Activated CD4-positive, alpha-beta T cell treated with anti-CD3 and anti-CD28 coated beads for 36 hours (primary cell): ENCODE measurements at regions not wholly inside any gene's neighbourhood (a gene's known extent, or its start where the extent isn't known, plus 50 kb on each side); places are given as distances from the start of the nearest gene placed in this dataset.
"Not testable (repeated sequence)": the region's sequence is repeated elsewhere in the genome, so short reads cannot be mapped to it uniquely, and the experiment has no call there.

Source experiments
- ATAC-seq: fragments of 200-7000 bp; cut with Tn5 transposase; one replicate; pipeline ENCODE4 v1.10.0; 2021; ENCODE audit warnings: mild to moderate bottlenecking, moderate library complexity
- CTCF ChIA-PET: fragments of 350-600 bp; sonication (Branson Sonifier 250); formaldehyde crosslinking; loops from one replicate; lab custom pipeline; 2021; ENCODE audit warnings: antibody characterized with exemption; lab: Charles Lee
- POLR2A ChIA-PET: fragments of 350-600 bp; sonication (Branson Sonifier 250); formaldehyde crosslinking; loops from one replicate; lab custom pipeline; 2021; ENCODE audit warnings: antibody characterized with exemption, inconsistent platforms; lab: Charles Lee
- DNase-seq: peaks from one replicate; pipeline ENCODE4 v3.0.0-alpha.2; 2020
- H3K27ac Mint-ChIP-seq: one replicate; pipeline ENCODE4 v1.8.0; 2021; ENCODE audit warnings: mixed read lengths
- H3K27me3 Mint-ChIP-seq: one replicate; pipeline ENCODE4 v1.8.0; 2021; ENCODE audit warnings: mixed read lengths
- H3K36me3 Mint-ChIP-seq: one replicate; pipeline ENCODE4 v1.8.0; 2021; ENCODE audit warnings: low read depth, mixed read lengths
- H3K4me1 Mint-ChIP-seq: one replicate; pipeline ENCODE4 v1.8.0; 2021; ENCODE audit warnings: mixed read lengths
- H3K4me3 Mint-ChIP-seq: one replicate; pipeline ENCODE4 v1.8.0; 2021; ENCODE audit warnings: mild to moderate bottlenecking, moderate library complexity, mixed read lengths
- H3K9me3 Mint-ChIP-seq: one replicate; pipeline ENCODE4 v1.8.0; 2021; ENCODE audit warnings: low read depth, mixed read lengths
- intact Hi-C, 2 experiments: fragments of 100-400 bp; cut with DNase I in 1 of 2; cut with micrococcal nuclease in 1 of 2; formaldehyde crosslinking; loops; one replicate each; pipeline versions ENCODE4 v1.14.2 to v1.15.1; 2022 to 2024; cut with DNase I, micrococcal nuclease

GRCh38 chr6:14386668-14387067, 269.1 kb downstream of the CD83 start:
- no peak overlapping the region for H3K4me3 Mint-ChIP-seq
- DNase-seq (no peak), ATAC-seq (no peak)
- no peaks in the 10 kb centered on the region for H3K36me3 Mint-ChIP-seq
- no peaks in the 10 kb centered on the region for H3K27me3 Mint-ChIP-seq
- ChIA-PET CTCF (interaction anchor here (1.0 kb wide), 1 partner anchor 34 kb away, joined by 3 read pairs; no protein-coding TSS in a partner anchor), POLR2A (no interaction called here)
- H3K9me3 Mint-ChIP-seq: no peaks in the 10 kb centered on the region
- no peak overlapping the region for H3K27ac Mint-ChIP-seq
- H3K4me1 Mint-ChIP-seq: peaks cover 32% of the 10 kb centered on the region
- intact Hi-C loops: no loop called here

GRCh38 chr6:14388371-14388770, 270.8 kb downstream of the CD83 start:
- no peaks in the 10 kb centered on the region for H3K9me3 Mint-ChIP-seq
- peaks cover 18% of the 10 kb centered on the region for H3K4me1 Mint-ChIP-seq
- ATAC-seq (no peak), DNase-seq (no peak)
- ChIA-PET POLR2A (no interaction called here), CTCF (no interaction called here)
- no peak overlapping the region for H3K4me3 Mint-ChIP-seq
- no peak overlapping the region for H3K27ac Mint-ChIP-seq
- intact Hi-C loops: no loop called here
- H3K27me3 Mint-ChIP-seq: no peaks in the 10 kb centered on the region
- no peaks in the 10 kb centered on the region for H3K36me3 Mint-ChIP-seq

GRCh38 chr6:14389776-14390175, 272.2 kb downstream of the CD83 start:
- H3K36me3 Mint-ChIP-seq, CTCF ChIA-PET, H3K27me3 Mint-ChIP-seq, H3K9me3 Mint-ChIP-seq, H3K4me3 Mint-ChIP-seq, POLR2A ChIA-PET, H3K27ac Mint-ChIP-seq, intact Hi-C loops, ATAC-seq, DNase-seq: not testable (repeated sequence)
- peaks cover 18% of the 10 kb centered on the region for H3K4me1 Mint-ChIP-seq

DNA sequence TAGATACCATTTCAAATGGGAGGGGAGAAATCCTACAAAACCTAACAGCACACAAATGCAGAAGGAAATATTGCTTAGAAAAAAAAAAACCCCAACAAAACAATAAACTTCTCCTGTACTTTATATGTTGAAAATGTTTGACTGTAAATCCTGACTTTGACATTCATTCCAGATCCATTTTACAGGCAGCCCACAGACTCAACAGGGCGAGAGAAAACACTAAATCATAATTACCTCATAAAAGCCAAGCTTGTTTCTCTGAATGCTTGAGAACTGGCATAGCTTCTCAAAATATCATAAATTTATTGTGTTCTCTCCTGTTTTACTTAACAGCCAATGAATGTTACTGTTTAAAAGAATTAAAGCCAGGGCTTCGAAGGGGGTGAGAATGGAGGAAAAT, 273.2 kb downstream of the CD83 start:
- intact Hi-C loops: no loop called here
- no peak for ATAC-seq
- Mint-ChIP-seq H3K27me3 (no peaks in the 10 kb centered on the region), H3K36me3 (no peaks in the 10 kb centered on the region), H3K9me3 (no peaks in the 10 kb centered on the region), H3K4me3 (no peak overlapping the region), H3K4me1 (peaks cover 15% of the 10 kb centered on the region), H3K27ac (no peak overlapping the region)
- CTCF ChIA-PET: no interaction called here
- POLR2A ChIA-PET: no interaction called here
- DNase-seq: no peak

DNA sequence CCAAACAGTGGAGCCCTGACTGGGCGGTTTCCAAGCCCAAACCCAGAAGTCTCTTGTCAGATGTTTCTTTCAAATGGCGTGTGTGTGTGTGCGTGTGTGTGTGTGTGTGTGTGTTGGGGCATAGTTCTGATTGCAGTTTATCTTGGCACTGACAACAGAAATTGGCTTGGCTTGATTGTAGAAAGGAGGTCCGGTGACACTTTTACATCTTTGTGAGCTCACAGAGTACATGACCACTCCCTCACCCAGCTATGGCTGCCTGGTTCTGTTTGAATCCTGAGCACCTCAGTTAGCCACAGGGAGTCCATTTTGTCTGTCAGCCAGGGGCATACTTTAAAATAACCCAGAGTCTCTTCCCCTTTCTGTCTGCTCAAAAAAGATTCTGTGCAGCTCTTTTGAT, 276.3 kb downstream of the CD83 start:
- ATAC-seq (no peak), DNase-seq (no peak)
- Mint-ChIP-seq H3K4me3 (no peak overlapping the region), H3K36me3 (no peaks in the 10 kb centered on the region), H3K9me3 (no peaks in the 10 kb centered on the region), H3K4me1 (peaks cover 13% of the 10 kb centered on the region), H3K27me3 (no peaks in the 10 kb centered on the region), H3K27ac (no peak overlapping the region)
- intact Hi-C loops: no loop called here
- ChIA-PET POLR2A (no interaction called here), CTCF (no interaction called here)

DNA sequence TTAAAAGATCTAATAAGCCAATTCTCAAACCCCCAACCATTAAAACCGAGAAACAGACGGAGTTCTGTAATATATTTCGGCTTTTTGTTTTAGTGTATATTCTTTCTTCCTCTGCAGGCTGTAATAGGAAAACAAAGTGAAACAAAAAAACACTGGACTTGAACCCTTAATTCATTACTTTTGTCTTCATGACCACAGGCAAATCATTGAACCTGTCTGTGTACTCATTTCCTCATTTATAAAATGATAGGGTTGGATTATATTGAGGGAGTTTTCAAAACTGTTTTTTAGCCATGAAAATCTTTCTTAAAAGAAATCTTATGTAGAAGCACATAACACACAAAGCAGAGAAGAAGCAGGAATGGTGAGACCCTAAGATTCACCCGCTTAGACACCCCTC, 278.8 kb downstream of the CD83 start:
- H3K27me3 Mint-ChIP-seq: no peaks in the 10 kb centered on the region
- H3K36me3 Mint-ChIP-seq: no peaks in the 10 kb centered on the region
- intact Hi-C loops: no loop called here
- no peak overlapping the region for H3K27ac Mint-ChIP-seq
- ATAC-seq: no peak
- no peak for DNase-seq
- H3K4me1 Mint-ChIP-seq: peaks cover 4% of the 10 kb centered on the region
- ChIA-PET POLR2A (no interaction called here), CTCF (interaction anchor here (0.6 kb wide), 1 partner anchor 167 kb away, joined by 3 read pairs; no protein-coding TSS in a partner anchor)
- no peak overlapping the region for H3K4me3 Mint-ChIP-seq
- H3K9me3 Mint-ChIP-seq: no peaks in the 10 kb centered on the region

- DNase-seq: peak; percentile 56
- peaks cover 4% of the 10 kb centered on the region for H3K4me1 Mint-ChIP-seq
- H3K27me3 Mint-ChIP-seq: no peaks in the 10 kb centered on the region
- H3K4me3 Mint-ChIP-seq: no peak overlapping the region
- intact Hi-C loops: no loop called here
- POLR2A ChIA-PET: interaction anchor here (0.6 kb wide), 1 partner anchor 934 kb away, joined by 5 read pairs; no protein-coding TSS in a partner anchor
- CTCF ChIA-PET: interaction anchor here (0.6 to 0.8 kb wide), 4 partner anchors 27 to 181 kb away, joined by 3 to 4 read pairs (median 3); no protein-coding TSS in a partner anchor
- ATAC-seq: peak; percentile 72
- H3K9me3 Mint-ChIP-seq: no peaks in the 10 kb centered on the region
- H3K36me3 Mint-ChIP-seq: no peaks in the 10 kb centered on the region
- H3K27ac Mint-ChIP-seq: no peak overlapping the region
Observed at GRCh38 chr6:14396826-14397517, 279.4 kb downstream of the CD83 start.

DNA sequence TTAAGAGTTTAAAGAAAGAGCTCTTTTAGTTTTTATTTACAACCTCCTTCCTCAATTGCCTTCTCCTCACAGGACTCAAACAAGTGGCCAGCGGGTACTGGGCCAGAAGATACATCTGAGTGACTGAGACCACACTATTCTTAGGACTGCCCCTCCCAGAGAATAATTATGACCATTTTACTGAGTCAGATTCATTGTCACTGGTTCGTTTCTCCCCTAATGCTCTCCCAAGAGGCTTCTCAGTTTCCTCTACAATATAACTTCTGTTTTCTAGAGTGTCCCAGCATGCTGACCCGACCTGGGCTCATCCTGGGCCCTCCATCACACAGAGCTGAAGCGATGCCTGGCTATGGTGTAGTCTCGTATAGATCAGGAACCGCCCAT, 279.9 kb downstream of the CD83 start:
- Mint-ChIP-seq H3K27me3 (no peaks in the 10 kb centered on the region), H3K27ac (no peak overlapping the region), H3K36me3 (no peaks in the 10 kb centered on the region), H3K4me3 (no peak overlapping the region), H3K9me3 (no peaks in the 10 kb centered on the region), H3K4me1 (peaks cover 7% of the 10 kb centered on the region)
- CTCF ChIA-PET: interaction anchor here (0.6 to 0.8 kb wide), 4 partner anchors 28 to 351 kb away, joined by 3 to 4 read pairs (median 3); no protein-coding TSS in a partner anchor
- POLR2A ChIA-PET: interaction anchor here (0.6 kb wide), 1 partner anchor 934 kb away, joined by 5 read pairs; no protein-coding TSS in a partner anchor
- DNase-seq (no peak), ATAC-seq (no peak)
- intact Hi-C loops: no loop called here

- Mint-ChIP-seq H3K9me3 (no peaks in the 10 kb centered on the region), H3K4me3 (no peak overlapping the region), H3K4me1 (peaks cover 15% of the 10 kb centered on the region), H3K36me3 (no peaks in the 10 kb centered on the region), H3K27ac (no peak overlapping the region), H3K27me3 (no peaks in the 10 kb centered on the region)
- ChIA-PET CTCF (no interaction called here), POLR2A (no interaction called here)
- DNase-seq (no peak), ATAC-seq (no peak)
- intact Hi-C loops: no loop called here
Observed at GRCh38 chr6:14398953-14399352, 281.4 kb downstream of the CD83 start.

GRCh38 chr6:14399635-14400034, 282.1 kb downstream of the CD83 start:
- no peak for DNase-seq
- Mint-ChIP-seq H3K9me3 (no peaks in the 10 kb centered on the region), H3K4me3 (no peak overlapping the region), H3K27ac (no peak overlapping the region), H3K36me3 (no peaks in the 10 kb centered on the region), H3K4me1 (peaks cover 15% of the 10 kb centered on the region), H3K27me3 (no peaks in the 10 kb centered on the region)
- no peak for ATAC-seq
- intact Hi-C loops: no loop called here
- ChIA-PET CTCF (no interaction called here), POLR2A (interaction anchor here (0.6 kb wide), 1 partner anchor 171 kb away, joined by 3 read pairs; no protein-coding TSS in a partner anchor)

GRCh38 chr6:14401246-14401645, 283.7 kb downstream of the CD83 start:
- no peaks in the 10 kb centered on the region for H3K9me3 Mint-ChIP-seq
- H3K4me1 Mint-ChIP-seq: peaks cover 15% of the 10 kb centered on the region
- ChIA-PET CTCF (no interaction called here), POLR2A (no interaction called here)
- no peak for ATAC-seq
- H3K27me3 Mint-ChIP-seq: no peaks in the 10 kb centered on the region
- no peaks in the 10 kb centered on the region for H3K36me3 Mint-ChIP-seq
- intact Hi-C loops: no loop called here
- H3K27ac Mint-ChIP-seq: no peak overlapping the region
- H3K4me3 Mint-ChIP-seq: no peak overlapping the region
- no peak for DNase-seq

DNA sequence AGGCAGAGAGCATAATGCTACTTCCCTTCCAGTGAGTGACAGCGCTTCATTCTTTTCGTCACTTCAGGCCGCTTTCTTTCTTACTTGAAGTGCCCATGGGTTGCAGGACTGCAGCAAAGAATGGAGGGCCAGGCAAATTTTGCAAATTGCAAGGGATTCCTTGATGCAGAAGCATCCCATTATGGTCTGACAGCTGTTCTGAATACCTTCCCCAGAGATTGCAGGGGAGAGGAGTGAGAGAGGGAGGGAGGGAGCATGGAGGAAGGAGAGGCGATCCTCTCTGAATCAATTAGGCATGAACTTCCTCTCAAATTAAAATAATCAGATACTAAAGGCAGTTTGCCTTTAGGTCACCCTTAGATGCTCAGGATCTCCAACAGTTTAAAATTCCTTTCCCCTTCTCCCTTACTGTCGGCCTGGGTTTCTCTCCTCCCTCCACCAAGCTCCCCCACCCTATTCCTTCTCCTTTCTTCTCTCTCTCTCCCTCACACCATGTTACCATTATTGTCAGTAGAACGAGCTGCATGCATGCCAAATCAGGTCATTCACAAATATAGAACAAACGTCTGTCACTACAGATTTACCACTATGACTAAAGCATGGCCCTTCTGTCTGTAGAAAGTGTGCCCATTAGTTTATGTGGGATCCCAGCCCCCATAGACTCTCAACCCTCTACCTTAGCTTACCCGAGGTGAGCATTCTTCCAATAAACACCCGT, 289.2 kb downstream of the CD83 start:
- peaks cover 2% of the 10 kb centered on the region for H3K27me3 Mint-ChIP-seq
- peaks cover 11% of the 10 kb centered on the region for H3K4me1 Mint-ChIP-seq
- no peak overlapping the region for H3K27ac Mint-ChIP-seq
- H3K36me3 Mint-ChIP-seq: no peaks in the 10 kb centered on the region
- no peak for DNase-seq
- no peak overlapping the region for H3K4me3 Mint-ChIP-seq
- intact Hi-C loops: no loop called here
- CTCF ChIA-PET: no interaction called here
- POLR2A ChIA-PET: no interaction called here
- ATAC-seq: no peak
- no peaks in the 10 kb centered on the region for H3K9me3 Mint-ChIP-seq
